ENCODE measurements at regions not wholly inside any gene's neighbourhood (a gene's known extent, or its start where the extent isn't known, plus 50 kb on each side); places are given as distances from the start of the nearest gene placed in this dataset.
"Not testable (repeated sequence)": the region's sequence is repeated elsewhere in the genome, so short reads cannot be mapped to it uniquely, and the experiment has no call there.

- no peak for DNase-seq (ENCODE audit: low read depth, low spot score)
Measured at GRCh38 chr7:156590212-156590611, 50.4 kb upstream of the RNF32 start.

- no peak for DNase-seq (ENCODE audit: low read depth, low spot score)
Measured at GRCh38 chr7:156589808-156590207, 50.8 kb upstream of the RNF32 start.

- no peak for DNase-seq (ENCODE audit: low read depth, low spot score)
Measured at GRCh38 chr7:156585926-156586325, 54.6 kb upstream of the RNF32 start.

GRCh38 chr7:156585025-156585648, 55.4 kb upstream of the RNF32 start:
- DNase-seq (ENCODE audit: low read depth, low spot score), result no peak

GRCh38 chr7:156582591-156583123, 57.9 kb upstream of the RNF32 start:
- DNase-seq (ENCODE audit: low read depth, low spot score), result no peak

- no peak for DNase-seq (ENCODE audit: low read depth, low spot score)
Measured at GRCh38 chr7:156580036-156580435, 60.5 kb upstream of the RNF32 start.

GRCh38 chr7:156579566-156579965, 61.0 kb upstream of the RNF32 start:
- DNase-seq (ENCODE audit: low read depth, low spot score), result no peak

- DNase-seq (ENCODE audit: low read depth, low spot score), result no peak
Measured at GRCh38 chr7:156578978-156579430, 61.6 kb upstream of the RNF32 start.

- no peak for DNase-seq (ENCODE audit: low read depth, low spot score)
Measured at GRCh38 chr7:156578578-156578940, 62.0 kb upstream of the RNF32 start.

- DNase-seq (ENCODE audit: low read depth, low spot score), result no peak
Measured at GRCh38 chr7:156577645-156578577, 62.7 kb upstream of the RNF32 start.

GRCh38 chr7:156576216-156577058, 64.1 kb upstream of the RNF32 start:
- DNase-seq (ENCODE audit: low read depth, low spot score), result no peak

- no peak for DNase-seq (ENCODE audit: low read depth, low spot score)
Measured at GRCh38 chr7:156568258-156568657, 72.3 kb upstream of the RNF32 start.

GRCh38 chr7:156566812-156567549, 73.6 kb upstream of the RNF32 start:
- no peak for DNase-seq (ENCODE audit: low read depth, low spot score)

GRCh38 chr7:156565002-156565401, 75.6 kb upstream of the RNF32 start:
- DNase-seq (ENCODE audit: low read depth, low spot score), result not testable (repeated sequence)

GRCh38 chr7:156560696-156561095, 79.9 kb upstream of the RNF32 start:
- no peak for DNase-seq (ENCODE audit: low read depth, low spot score)

- no peak for DNase-seq (ENCODE audit: low read depth, low spot score)
Measured at GRCh38 chr7:156560075-156560474, 80.5 kb upstream of the RNF32 start.

GRCh38 chr7:156559001-156559400, 81.6 kb upstream of the RNF32 start:
- DNase-seq (ENCODE audit: low read depth, low spot score), result no peak

GRCh38 chr7:156558198-156558597, 82.4 kb upstream of the RNF32 start:
- DNase-seq (ENCODE audit: low read depth, low spot score), result peak; percentile 89

GRCh38 chr7:156556083-156556482, 84.5 kb upstream of the RNF32 start:
- no peak for DNase-seq (ENCODE audit: low read depth, low spot score)

GRCh38 chr7:156554488-156554887, 86.1 kb upstream of the RNF32 start:
- DNase-seq (ENCODE audit: low read depth, low spot score), result no peak

- DNase-seq (ENCODE audit: low read depth, low spot score), result no peak
Measured at GRCh38 chr7:156549636-156550035, 90.9 kb upstream of the RNF32 start.
